ENCODE measurements at regions not wholly inside any gene's neighbourhood (a gene's known extent, or its start where the extent isn't known, plus 50 kb on each side); places are given as distances from the start of the nearest gene placed in this dataset.

DNA sequence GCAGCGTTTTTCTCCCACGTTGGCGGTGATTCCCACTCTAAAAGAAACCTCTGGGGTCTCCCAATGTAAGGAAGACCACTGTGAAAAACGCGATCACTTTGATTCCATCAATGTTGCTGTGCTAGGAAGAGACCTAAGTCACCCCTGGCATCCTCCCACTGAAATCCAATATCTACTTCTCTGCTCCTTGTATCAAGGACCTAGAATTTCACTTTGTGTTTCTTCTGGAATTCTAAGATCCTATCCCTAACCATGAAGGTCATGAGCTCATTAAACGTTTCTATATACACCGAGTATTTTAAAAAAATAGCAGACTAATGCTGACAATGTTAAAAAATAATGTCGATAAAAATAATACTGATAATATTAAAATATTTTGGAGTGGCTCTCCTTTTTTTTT is 118.8 kb upstream of the MYO10 start:
- no peak overlapping the region for H2AFZ ChIP-seq (ENCODE audit: low read depth, low read length, poor library complexity, severe bottlenecking)
- no peak overlapping the region for H3K4me3 ChIP-seq (replicated peaks in 1 of 2; ENCODE audit: low read depth in 1 of 2, low read length in 2 of 2)
- H3K36me3 ChIP-seq (ENCODE audit: control insufficient read depth in 1 of 2, insufficient read depth in 2 of 2, low read length in 2 of 2) = no peaks in the 10 kb centered on the region
- H3K9ac ChIP-seq (ENCODE audit: low read length) = no peak overlapping the region
- H3K79me2 ChIP-seq (ENCODE audit: insufficient read depth, low read length) = no peaks in the 10 kb centered on the region
- ATAC-seq (no peak), DNase-seq (ENCODE audit: low read depth, low spot score) (no peak)
- no peaks in the 10 kb centered on the region for H3K27me3 ChIP-seq (ENCODE audit: insufficient read depth, low read length)
- POLR2A ChIA-PET = no interaction called here
- H3K27ac ChIP-seq (ENCODE audit: low read depth, low read length) = no peak overlapping the region
- intact Hi-C loops (cut with micrococcal nuclease) = no loop called here
- RAD21 ChIA-PET (ENCODE audit: low non-redundant PET in 1 of 2, low total read pairs in 2 of 2, uncharacterized antibody in 2 of 2, unreplicated experiment in 2 of 2) = no interaction called here
- H3K9me3 ChIP-seq (ENCODE audit: control insufficient read depth in 1 of 2, insufficient read depth in 1 of 2, low read depth in 1 of 2, low read length in 2 of 2) = no peaks in the 10 kb centered on the region
- peaks cover 0 to 3% of the 10 kb centered on the region in 2 experiments; a peak in 2 of 4 replicates for H3K4me1 ChIP-seq (ENCODE audit: control insufficient read depth in 1 of 2, insufficient read depth in 2 of 2, low read length in 2 of 2)
- CTCF ChIA-PET = no interaction called here
- H3K4me2 ChIP-seq (ENCODE audit: low read length) = no peak overlapping the region
- no peaks in the 10 kb centered on the region for H4K20me1 ChIP-seq (ENCODE audit: insufficient read depth)
- TF ChIP-seq, protein P1, sequence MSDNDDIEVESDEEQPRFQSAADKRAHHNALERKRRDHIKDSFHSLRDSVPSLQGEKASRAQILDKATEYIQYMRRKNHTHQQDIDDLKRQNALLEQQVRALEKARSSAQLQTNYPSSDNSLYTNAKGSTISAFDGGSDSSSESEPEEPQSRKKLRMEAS (IDR thresholded peaks at IDR 0.05) = no peak
- TF ChIP-seq EZH2 (IDR thresholded peaks at IDR 0.05) (no peak), EGR1 (IDR thresholded peaks at IDR 0.05; ENCODE audit: low read depth) (no peak), CEBPB (IDR thresholded peaks at IDR 0.05; ENCODE audit: low read depth) (no peak), POLR2AphosphoS5 (IDR thresholded peaks at IDR 0.05; ENCODE audit: low read depth, low read length) (no peak), YY1 (IDR thresholded peaks at IDR 0.05; ENCODE audit: extremely low read depth, insufficient replicate concordance, low read depth, low read length) (no peak)
- no peaks in the 10 kb centered on the region for H3K9me2 ChIP-seq (ENCODE audit: insufficient read depth)
- BruUV-seq (replicated peaks) = no TSS peak

DNA sequence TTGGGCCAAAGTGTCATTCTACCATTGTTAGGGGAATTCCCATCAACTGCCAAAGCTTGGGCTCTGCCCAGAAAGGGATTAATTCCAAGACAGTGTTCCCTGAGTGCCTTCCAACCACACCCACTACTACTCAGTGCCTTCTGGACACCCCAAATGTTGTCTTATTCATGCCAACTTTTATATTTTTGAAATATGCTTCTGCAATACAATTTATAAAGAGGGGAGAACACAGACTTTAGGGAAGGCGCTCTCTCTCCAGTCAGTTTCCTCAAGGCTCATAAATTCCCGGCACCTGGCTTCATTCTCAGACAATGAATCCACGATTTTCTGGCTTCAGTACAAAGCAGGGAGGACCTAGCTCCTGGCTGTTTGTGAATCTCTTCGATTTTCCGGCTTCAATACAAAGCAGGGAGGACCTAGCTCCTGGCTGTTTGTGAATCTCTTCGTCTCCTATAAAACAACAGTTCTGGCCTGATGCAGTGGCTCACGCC is 120.1 kb upstream of the MYO10 start:
- H2AFZ ChIP-seq (ENCODE audit: low read depth, low read length, poor library complexity, severe bottlenecking) = no peak overlapping the region
- H3K4me2 ChIP-seq (ENCODE audit: low read length) = no peak overlapping the region
- no peaks in the 10 kb centered on the region for H3K27me3 ChIP-seq (ENCODE audit: insufficient read depth, low read length)
- no peak overlapping the region for H3K9ac ChIP-seq (ENCODE audit: low read length)
- ATAC-seq = no peak
- no TSS peak for BruUV-seq (replicated peaks)
- peaks cover 0 to 3% of the 10 kb centered on the region in 2 experiments; a peak in 2 of 4 replicates for H3K4me1 ChIP-seq (ENCODE audit: control insufficient read depth in 1 of 2, insufficient read depth in 2 of 2, low read length in 2 of 2)
- H3K4me3 ChIP-seq (replicated peaks in 1 of 2; ENCODE audit: low read depth in 1 of 2, low read length in 2 of 2) = no peak overlapping the region
- no peaks in the 10 kb centered on the region for H3K9me2 ChIP-seq (ENCODE audit: insufficient read depth)
- no peak overlapping the region for H3K27ac ChIP-seq (ENCODE audit: low read depth, low read length)
- ChIA-PET RAD21 (ENCODE audit: low non-redundant PET in 1 of 2, low total read pairs in 2 of 2, uncharacterized antibody in 2 of 2, unreplicated experiment in 2 of 2) (no interaction called here), CTCF (no interaction called here), POLR2A (no interaction called here)
- intact Hi-C loops (cut with micrococcal nuclease) = no loop called here
- H3K79me2 ChIP-seq (ENCODE audit: insufficient read depth, low read length) = no peaks in the 10 kb centered on the region
- DNase-seq (ENCODE audit: low read depth, low spot score) = no peak
- H4K20me1 ChIP-seq (ENCODE audit: insufficient read depth) = no peaks in the 10 kb centered on the region
- no peaks in the 10 kb centered on the region for H3K9me3 ChIP-seq (ENCODE audit: control insufficient read depth in 1 of 2, insufficient read depth in 1 of 2, low read depth in 1 of 2, low read length in 2 of 2)
- no peaks in the 10 kb centered on the region for H3K36me3 ChIP-seq (ENCODE audit: control insufficient read depth in 1 of 2, insufficient read depth in 2 of 2, low read length in 2 of 2)
- TF ChIP-seq SRF (IDR thresholded peaks at IDR 0.05; ENCODE audit: low read depth) = no peak
- no peak for TF ChIP-seq CTCF (IDR thresholded peaks at IDR 0.05 in 2 of 3, conservative IDR thresholded peaks at IDR 0.05 in 1 of 3; ENCODE audit: borderline replicate concordance in 1 of 3, insufficient read depth in 1 of 3, low read depth in 2 of 3, low read length in 2 of 3)
- no peak for TF ChIP-seq TCF7L2 (IDR thresholded peaks at IDR 0.05; ENCODE audit: borderline replicate concordance, extremely low read depth, insufficient read depth, insufficient read length)
- TF ChIP-seq EZH2 (IDR thresholded peaks at IDR 0.05) = no peak
